GM12801 (cell line): ENCODE measurements at regions not wholly inside any gene's neighbourhood (a gene's known extent, or its start where the extent isn't known, plus 50 kb on each side); places are given as distances from the start of the nearest gene placed in this dataset.

Source experiments
- CTCF ChIP-seq: IDR thresholded peaks from one replicate; pipeline ENCODE4 v1.5.1; 2011; ENCODE audit warnings: control low read depth; ENCODE audit not compliant: insufficient read length; ENCODE audit errors: extremely low read depth

- TF ChIP-seq CTCF = no peak
These were observed 1031.8 kb downstream of the GALC start for GRCh38 chr14:86961106-86961716.

GRCh38 chr14:86955771-86956354, 1037.1 kb downstream of the GALC start:
- TF ChIP-seq CTCF = no peak

- no peak for TF ChIP-seq CTCF
These were observed 1038.4 kb downstream of the GALC start for GRCh38 chr14:86954623-86955022.

GRCh38 chr14:86946446-86946845, 1046.5 kb downstream of the GALC start:
- no peak for TF ChIP-seq CTCF

GRCh38 chr14:86944434-86944833, 1048.5 kb downstream of the GALC start:
- no peak for TF ChIP-seq CTCF

- no peak for TF ChIP-seq CTCF
These were observed 1049.3 kb downstream of the GALC start for GRCh38 chr14:86943391-86944365.

- no peak for TF ChIP-seq CTCF
These were observed 1050.0 kb downstream of the GALC start for GRCh38 chr14:86942936-86943335.
